CD14-positive monocyte (primary cell): ENCODE measurements at regions not wholly inside any gene's neighbourhood (a gene's known extent, or its start where the extent isn't known, plus 50 kb on each side); places are given as distances from the start of the nearest gene placed in this dataset.

Experiments
- DNase-seq, 3 donors: peaks; one replicate each; pipeline ENCODE4 v3.0.0-alpha.2; 2011 to 2022
- H2AFZ ChIP-seq: 2 replicates; pipeline ENCODE4 v1.6.0; 2012; ENCODE audit warnings: mild to moderate bottlenecking, low read depth, low read length, inconsistent platforms; ENCODE audit not compliant: insufficient read depth, poor library complexity, severe bottlenecking
- H3K27ac ChIP-seq, 2 donors: 1 replicate in 1 of 2; 2 replicates in 1 of 2; pipeline ENCODE4 v1.5.1; 2012 to 2013; ENCODE audit warnings: low read length in 2 of 2, control low read depth in 1 of 2, inconsistent platforms in 1 of 2, low read depth in 1 of 2, mild to moderate bottlenecking in 1 of 2
- H3K27me3 ChIP-seq, 2 donors: one replicate each; pipeline versions ENCODE4 v1.6.0 to v1.6.1; 2011 to 2013; ENCODE audit warnings: low read length in 2 of 2; ENCODE audit not compliant: control insufficient read depth in 2 of 2, insufficient read depth in 2 of 2
- H3K36me3 ChIP-seq, 2 donors: replicated peaks in 1 of 2; 1 replicate in 1 of 2; 2 replicates in 1 of 2; pipeline versions ENCODE4 v1.5.1 to v1.6.1; 2012 to 2013; ENCODE audit warnings: low read length in 2 of 2, control low read depth in 1 of 2, inconsistent platforms in 1 of 2, mild to moderate bottlenecking in 1 of 2; ENCODE audit not compliant: insufficient read depth in 2 of 2, control insufficient read depth in 1 of 2
- H3K4me1 ChIP-seq, 2 donors: 1 replicate in 1 of 2; 2 replicates in 1 of 2; pipeline versions ENCODE4 v1.5.1 to v1.6.1; 2012 to 2013; ENCODE audit warnings: low read length in 2 of 2, control low read depth in 1 of 2, inconsistent platforms in 1 of 2, mild to moderate bottlenecking in 1 of 2, moderate library complexity in 1 of 2; ENCODE audit not compliant: insufficient read depth in 2 of 2, control insufficient read depth in 1 of 2
- H3K4me2 ChIP-seq: replicated peaks from 2 replicates; pipeline ENCODE3; 2012; ENCODE audit warnings: low read length, moderate library complexity, mild to moderate bottlenecking; ENCODE audit not compliant: poor library complexity, severe bottlenecking; ENCODE audit errors: extremely low read depth
- H3K4me3 ChIP-seq, 3 experiments: fragments of 200-600 bp in 1 of 3; sonication (generic) in 1 of 3; replicated peaks in 1 of 3; 1 replicate in 2 of 3; 2 replicates in 1 of 3; pipeline ENCODE4 v1.5.1; 2011 to 2013; ENCODE audit warnings: low read length in 3 of 3, mild to moderate bottlenecking in 3 of 3, control low read depth in 2 of 3, low read depth in 2 of 3, inconsistent platforms in 1 of 3, moderate library complexity in 1 of 3
- H3K79me2 ChIP-seq: 2 replicates; pipeline ENCODE4 v1.6.0; 2012; ENCODE audit warnings: mild to moderate bottlenecking, control low read depth, inconsistent platforms, low read length, moderate library complexity; ENCODE audit not compliant: insufficient read depth
- H3K9ac ChIP-seq: 2 replicates; pipeline ENCODE4 v1.6.0; 2017; ENCODE audit warnings: low read length, mild to moderate bottlenecking; ENCODE audit not compliant: insufficient read depth, poor library complexity, severe bottlenecking
- H3K9me3 ChIP-seq, 2 donors: replicated peaks in 1 of 2; 1 replicate in 1 of 2; 2 replicates in 1 of 2; pipeline versions ENCODE4 v1.5.1 to v1.6.1; 2012 to 2013; ENCODE audit warnings: low read length in 2 of 2, control low read depth in 1 of 2; ENCODE audit not compliant: control insufficient read depth in 1 of 2, insufficient read depth in 1 of 2
- H4K20me1 ChIP-seq: 2 replicates; pipeline ENCODE4 v1.6.0; 2012; ENCODE audit warnings: mild to moderate bottlenecking, low read length, control low read depth, moderate library complexity; ENCODE audit not compliant: insufficient read depth
- H3K27ac Mint-ChIP-seq, 7 donors: one replicate each; pipeline ENCODE4 v1.8.0; 2020; ENCODE audit warnings: mild to moderate bottlenecking in 7 of 7, mixed read lengths in 7 of 7, moderate library complexity in 6 of 7, inconsistent platforms in 2 of 7
- H3K27me3 Mint-ChIP-seq, 3 donors: one replicate each; pipeline ENCODE4 v1.8.0; 2021 to 2022; ENCODE audit warnings: low read depth in 3 of 3, mild to moderate bottlenecking in 3 of 3, mixed read lengths in 3 of 3, moderate library complexity in 3 of 3, inconsistent platforms in 1 of 3
- H3K36me3 Mint-ChIP-seq, 2 donors: one replicate each; pipeline ENCODE4 v1.8.0; 2020; ENCODE audit warnings: mixed read lengths in 2 of 2, inconsistent platforms in 1 of 2, mild to moderate bottlenecking in 1 of 2
- H3K4me1 Mint-ChIP-seq: one replicate; pipeline ENCODE4 v1.8.0; 2020; ENCODE audit warnings: mild to moderate bottlenecking, mixed read lengths
- H3K4me3 Mint-ChIP-seq, 2 donors: one replicate each; pipeline ENCODE4 v1.8.0; 2020; ENCODE audit warnings: mild to moderate bottlenecking in 2 of 2, mixed read lengths in 2 of 2, moderate library complexity in 1 of 2
- H3K9me3 Mint-ChIP-seq, 7 donors: one replicate each; pipeline ENCODE4 v1.8.0; 2020 to 2022; ENCODE audit warnings: mixed read lengths in 7 of 7, mild to moderate bottlenecking in 6 of 7, moderate library complexity in 6 of 7, inconsistent platforms in 2 of 7
- CTCF ChIP-seq: fragments of 200-600 bp; IDR thresholded peaks from one replicate; pipeline ENCODE4 v1.8.0; 2022; ENCODE audit warnings: antibody characterized with exemption, mild to moderate bottlenecking
- WGBS: methylation state at CpG from one replicate; pipeline ENCODE4 v1.1.5; 2013; ENCODE audit warnings: missing lambda C conversion rate; ENCODE audit not compliant: insufficient coverage; 5-methylcytosine and 5-hydroxymethylcytosine counted together
- intact Hi-C, 2 donors: fragments of 100-400 bp; cut with micrococcal nuclease; formaldehyde crosslinking; loops; one replicate each; pipeline versions ENCODE4 v1.15.0 to v1.15.1; 2023

DNA sequence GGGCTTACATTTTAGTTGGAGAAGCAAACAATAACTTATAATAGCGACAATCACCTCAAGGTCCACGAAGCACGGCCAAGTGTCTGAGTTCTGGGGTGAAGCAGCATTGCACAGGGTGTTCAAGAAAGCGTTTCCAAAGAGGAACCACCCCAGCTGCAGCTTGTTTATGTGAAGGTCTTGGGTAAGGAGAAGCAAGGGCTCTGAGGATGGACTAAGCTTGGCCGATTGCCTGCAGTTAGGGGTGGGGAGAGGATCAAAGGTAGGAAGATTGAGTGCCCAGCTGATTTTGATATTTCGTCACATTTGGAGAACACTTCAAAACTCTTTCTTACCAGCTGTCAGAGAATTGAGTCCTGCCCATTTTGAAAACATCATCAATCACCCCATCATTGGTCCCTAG is 321.6 kb upstream of the DNAJC19 start:
- Mint-ChIP-seq H3K4me3 (no peak overlapping the region), H3K4me1 (no peaks in the 10 kb centered on the region), H3K27ac (no peak overlapping the region), H3K27me3 (peaks cover 0 to 6% (median 1%) of the 10 kb centered on the region in 3 donors), H3K36me3 (no peaks in the 10 kb centered on the region), H3K9me3 (peaks cover 0 to 2% (median 0%) of the 10 kb centered on the region in 7 donors)
- Histone ChIP-seq H3K9me3 (no peaks in the 10 kb centered on the region), H3K9ac (no peak overlapping the region), H3K36me3 (no peaks in the 10 kb centered on the region), H3K27ac (no peak overlapping the region), H3K4me1 (no peaks in the 10 kb centered on the region), H4K20me1 (no peaks in the 10 kb centered on the region), H3K79me2 (no peaks in the 10 kb centered on the region), H3K4me3 (no peak overlapping the region), H3K27me3 (no peaks in the 10 kb centered on the region), H3K4me2 (no peak overlapping the region), H2AFZ (no peak overlapping the region)
- no CpG with 5 or more reads among the region's 6 CpGs for WGBS
- intact Hi-C loops: no loop called here
- no peak for DNase-seq
- TF ChIP-seq CTCF: no peak

DNA sequence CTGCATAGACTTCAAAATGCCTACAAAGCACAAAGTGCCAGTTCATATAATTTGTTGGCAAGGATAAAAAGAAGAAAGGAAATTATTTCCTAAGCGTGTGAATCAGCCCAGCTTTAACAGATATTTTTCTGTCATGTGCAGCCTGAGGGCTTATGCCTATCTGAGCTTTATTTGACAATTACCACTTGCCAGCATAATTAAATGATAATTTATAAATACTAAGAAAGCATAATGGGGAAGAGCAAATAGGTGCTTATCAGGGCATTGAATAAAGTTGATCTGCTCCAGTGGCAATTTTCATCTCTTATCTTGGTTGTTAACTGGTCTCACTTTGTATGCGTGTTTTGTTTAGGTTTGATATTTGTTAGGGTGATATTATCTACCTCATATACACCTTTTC is 313.4 kb upstream of the DNAJC19 start:
- H3K9me3 Mint-ChIP-seq: peaks cover 0 to 3% (median 0%) of the 10 kb centered on the region in 7 donors
- H2AFZ ChIP-seq: no peak overlapping the region

More for the DNA sequence above, 313.4 kb upstream of the DNAJC19 start:
- no peaks in the 10 kb centered on the region for H3K4me1 Mint-ChIP-seq
- no CpG with 5 or more reads among the region's 2 CpGs for WGBS
- no peaks in the 10 kb centered on the region for H4K20me1 ChIP-seq
- H3K27ac ChIP-seq: no peak overlapping the region
- no peak overlapping the region for H3K4me3 Mint-ChIP-seq
- H3K27me3 ChIP-seq: no peaks in the 10 kb centered on the region
- no peaks in the 10 kb centered on the region for H3K9me3 ChIP-seq
- H3K36me3 ChIP-seq: no peaks in the 10 kb centered on the region
- H3K4me2 ChIP-seq: no peak overlapping the region
- no peak overlapping the region for H3K9ac ChIP-seq
- no peak for TF ChIP-seq CTCF
- H3K36me3 Mint-ChIP-seq: no peaks in the 10 kb centered on the region
- no peaks in the 10 kb centered on the region for H3K4me1 ChIP-seq
- H3K27ac Mint-ChIP-seq: no peak overlapping the region
- no peak overlapping the region for H3K4me3 ChIP-seq
- H3K27me3 Mint-ChIP-seq: peaks cover 0 to 4% (median 0%) of the 10 kb centered on the region in 3 donors
- intact Hi-C loops: no loop called here
- DNase-seq: no peak
- no peaks in the 10 kb centered on the region for H3K79me2 ChIP-seq
